HG02588 (cell line): ENCODE measurements at regions not wholly inside any gene's neighbourhood (a gene's known extent, or its start where the extent isn't known, plus 50 kb on each side); places are given as distances from the start of the nearest gene placed in this dataset.

ENCODE experiments used
- ATAC-seq: cut with Tn5 transposase; IDR thresholded peaks from one replicate; pipeline ENCODE4 v1.9.1; 2021; ENCODE audit warnings: mild to moderate bottlenecking, moderate library complexity; ENCODE audit not compliant: unreplicated experiment

- no peak for ATAC-seq
Observed at GRCh38 chr3:176469694-176470205, 727.5 kb downstream of the TBL1XR1 start.

- ATAC-seq: no peak
Observed at GRCh38 chr3:176463610-176464009, 733.7 kb downstream of the TBL1XR1 start.

DNA sequence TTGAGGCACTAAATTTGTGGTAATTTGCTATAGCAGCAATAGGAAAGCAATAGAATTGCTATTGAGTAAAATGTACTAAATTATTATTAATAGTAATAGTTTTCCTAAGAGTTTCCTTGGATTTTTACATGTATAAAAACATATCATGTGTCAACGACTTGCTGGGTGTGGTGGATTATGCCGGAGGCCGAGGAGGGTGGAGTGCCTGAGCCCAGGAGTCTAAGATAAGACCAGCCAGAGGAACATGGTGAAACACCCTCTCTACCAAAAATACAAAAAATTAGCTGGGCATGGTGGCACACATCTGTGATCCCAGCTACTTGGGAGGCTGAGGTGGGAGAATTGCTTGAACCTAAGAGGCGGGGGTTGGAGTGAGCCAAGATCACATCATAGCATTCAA lies 749.9 kb downstream of the TBL1XR1 start:
- ATAC-seq: no peak

- ATAC-seq: no peak
Observed at GRCh38 chr3:176442326-176442725, 755.0 kb downstream of the TBL1XR1 start.

DNA sequence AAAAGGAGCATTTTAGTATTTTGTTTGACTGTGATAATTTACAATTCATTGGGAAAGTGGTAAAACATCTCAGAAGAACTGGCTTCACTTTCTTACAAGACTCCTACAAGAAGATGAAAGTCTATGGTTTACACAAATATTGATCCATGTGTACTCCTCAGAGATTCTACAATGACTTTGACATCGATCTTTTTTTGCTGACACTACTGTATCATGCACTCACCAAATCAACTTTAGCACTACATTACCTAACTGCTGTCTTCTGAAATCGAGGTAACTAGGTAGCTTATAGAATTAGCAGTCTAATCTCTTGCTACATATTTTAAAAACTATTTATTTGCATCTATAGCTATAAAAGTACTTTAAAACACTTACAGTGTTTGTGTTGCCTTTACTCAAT lies 757.6 kb downstream of the TBL1XR1 start:
- no peak for ATAC-seq

GRCh38 chr3:176431991-176432390 lies 765.3 kb downstream of the TBL1XR1 start:
- ATAC-seq: no peak

GRCh38 chr3:176431038-176431418 lies 766.3 kb downstream of the TBL1XR1 start:
- ATAC-seq: no peak

DNA sequence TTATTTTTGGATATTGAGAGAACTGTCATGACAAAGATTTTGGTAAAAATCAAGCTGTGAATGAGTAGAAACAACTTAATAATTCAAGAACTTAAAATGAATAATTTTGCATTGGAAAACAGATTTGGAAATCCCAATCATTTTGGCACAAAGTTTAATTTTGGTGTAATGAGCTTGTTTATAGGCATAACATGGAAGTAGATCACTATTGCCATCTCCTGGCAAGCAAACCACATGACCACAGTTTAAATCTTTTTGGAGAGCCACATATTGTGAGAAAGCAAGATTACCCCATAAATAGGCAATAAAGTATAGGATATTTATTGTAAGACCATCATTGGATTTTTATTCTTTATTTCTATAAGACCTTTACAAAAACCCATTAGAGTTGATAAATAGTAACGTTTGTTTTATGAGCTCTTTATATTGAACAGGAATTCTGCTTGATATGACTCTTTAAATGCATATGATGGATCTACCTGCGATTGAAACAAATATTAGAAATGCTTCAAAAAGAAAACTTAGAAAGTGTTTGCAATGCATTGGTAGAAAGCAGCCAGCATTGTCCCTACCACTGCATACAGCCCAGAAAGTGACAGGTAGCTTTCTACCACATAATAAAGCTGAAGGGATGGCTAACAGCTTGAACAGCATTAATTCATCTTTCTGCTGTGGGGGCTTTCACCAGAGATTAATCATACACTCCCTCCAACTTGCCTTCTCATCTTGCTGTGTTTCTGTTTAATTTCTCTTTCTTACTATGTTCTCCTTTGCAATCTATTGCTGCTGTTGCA lies 766.8 kb downstream of the TBL1XR1 start:
- no peak for ATAC-seq

GRCh38 chr3:176428552-176428951 lies 768.7 kb downstream of the TBL1XR1 start:
- no peak for ATAC-seq

DNA sequence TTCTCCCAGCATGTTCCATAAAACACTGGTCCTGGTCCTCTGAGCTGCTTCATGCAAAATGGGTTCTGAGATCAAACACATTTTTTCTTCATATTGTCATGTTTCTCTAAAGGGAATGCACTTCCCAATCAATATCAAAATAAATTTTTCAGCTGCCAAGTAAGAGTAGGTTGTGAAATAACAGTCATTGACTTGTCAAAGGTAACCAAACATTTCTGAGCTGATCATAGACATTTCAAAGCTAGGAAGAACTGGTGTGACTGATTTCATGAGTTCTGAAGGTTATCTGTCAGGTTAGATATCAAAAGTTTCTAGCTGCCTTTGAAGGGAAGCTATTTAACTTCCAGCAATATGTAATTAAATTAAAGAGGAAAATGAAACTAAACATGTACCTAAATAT lies 770.9 kb downstream of the TBL1XR1 start:
- ATAC-seq: no peak

GRCh38 chr3:176416870-176417269 lies 780.4 kb downstream of the TBL1XR1 start:
- no peak for ATAC-seq

DNA sequence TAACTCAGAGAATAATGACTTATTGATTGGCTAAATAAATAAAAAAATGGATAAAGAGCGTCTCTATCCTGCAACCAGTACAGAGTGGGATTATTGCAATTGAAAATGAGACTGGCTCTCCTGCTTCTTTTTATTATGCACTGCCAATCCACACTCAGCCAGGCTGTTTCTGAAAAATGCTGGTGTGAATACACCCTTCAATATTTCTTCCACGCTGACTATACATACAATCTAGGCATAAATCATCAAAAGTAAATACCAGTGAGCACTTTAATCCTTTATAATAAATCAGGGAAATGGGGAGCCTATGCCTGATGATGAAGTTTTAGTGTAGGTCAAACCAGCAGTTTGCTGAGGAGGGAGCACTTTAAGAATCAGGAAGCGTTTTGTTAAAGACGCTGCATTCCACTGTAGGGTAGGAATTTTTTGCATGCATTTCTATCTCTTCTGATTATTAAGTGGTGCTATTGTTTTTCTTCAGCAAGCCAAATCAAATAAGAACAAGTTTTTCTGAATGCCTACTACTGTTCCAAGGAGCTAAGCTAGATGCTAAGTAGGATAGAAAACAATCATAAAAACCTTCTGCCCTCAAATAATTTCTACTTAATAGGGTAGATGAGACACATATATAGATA lies 781.5 kb downstream of the TBL1XR1 start:
- ATAC-seq: no peak

DNA sequence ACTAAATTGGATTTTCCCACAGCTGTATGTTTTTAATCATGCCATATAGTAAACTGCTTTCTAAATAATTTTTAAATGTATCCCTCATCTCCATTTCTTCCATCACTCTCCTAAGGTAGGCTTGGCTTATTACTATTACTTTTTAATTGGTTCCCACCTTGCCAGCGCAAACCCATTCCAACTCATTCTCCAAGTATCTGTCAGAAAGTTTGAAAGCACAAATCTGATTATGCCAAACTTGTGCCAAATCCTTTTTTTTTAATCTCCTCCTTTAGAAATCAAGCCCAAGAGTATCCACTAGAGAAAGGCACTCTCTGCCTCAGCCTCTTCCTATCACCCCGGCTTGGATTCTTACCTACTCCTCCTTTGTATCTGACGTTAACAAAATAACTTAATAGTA lies 784.5 kb downstream of the TBL1XR1 start:
- no peak for ATAC-seq

DNA sequence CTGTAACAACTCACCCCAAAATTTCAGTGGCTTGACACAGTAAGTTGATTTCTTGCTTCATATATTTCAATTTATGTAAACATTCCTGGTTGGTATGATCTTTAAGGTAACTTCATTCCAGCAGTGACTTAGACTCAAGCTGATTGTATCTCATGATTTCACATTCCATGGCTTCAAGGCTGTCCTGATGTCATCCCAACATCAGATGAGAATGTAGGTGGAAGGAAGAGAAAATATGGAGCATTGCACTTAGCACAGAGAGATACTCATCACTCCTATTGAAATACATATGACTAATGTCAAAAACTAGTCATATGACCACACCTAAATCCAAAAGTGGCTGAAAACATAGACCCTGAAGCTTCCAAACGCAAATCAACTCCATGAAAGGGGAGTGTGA lies 793.8 kb downstream of the TBL1XR1 start:
- ATAC-seq: no peak

GRCh38 chr3:176401211-176401610 lies 796.1 kb downstream of the TBL1XR1 start:
- no peak for ATAC-seq

DNA sequence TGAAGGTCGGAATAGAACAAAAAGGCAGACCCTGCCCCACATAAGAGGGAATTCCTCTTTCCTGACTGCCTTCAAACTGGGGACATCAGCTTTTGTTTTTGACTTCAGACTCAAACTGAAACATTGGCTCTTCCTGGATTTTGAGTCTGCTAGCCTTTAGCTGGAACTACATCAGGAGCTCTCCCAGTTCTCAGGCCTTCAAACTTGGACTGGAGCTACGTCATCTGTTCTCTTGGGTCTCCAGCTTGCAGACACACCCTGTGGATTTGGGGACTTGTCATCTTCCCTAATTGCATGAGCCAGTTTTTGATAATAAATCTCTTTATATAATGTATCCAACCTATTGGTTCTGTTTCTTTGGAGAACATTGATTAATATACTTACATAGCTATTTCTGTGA lies 798.1 kb downstream of the TBL1XR1 start:
- ATAC-seq: no peak

DNA sequence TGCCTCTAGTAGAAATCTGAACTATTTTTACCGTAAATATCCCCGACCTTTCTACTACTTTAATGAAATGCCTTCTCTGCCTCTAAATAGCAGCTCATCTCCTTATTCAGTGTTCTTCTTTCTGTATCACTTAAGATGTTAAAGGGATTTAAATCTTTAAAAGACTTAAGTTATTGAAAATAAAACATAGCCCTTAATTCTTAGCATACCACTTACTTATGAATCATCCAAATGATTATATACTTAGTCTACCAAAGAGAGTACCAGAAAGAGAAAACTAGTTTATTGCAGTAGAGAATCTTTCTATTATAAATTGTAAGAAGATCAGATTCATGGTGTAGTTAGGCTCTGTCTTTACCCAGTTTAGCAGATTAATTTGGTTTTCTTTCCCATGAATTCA lies 802.0 kb downstream of the TBL1XR1 start:
- ATAC-seq: no peak

DNA sequence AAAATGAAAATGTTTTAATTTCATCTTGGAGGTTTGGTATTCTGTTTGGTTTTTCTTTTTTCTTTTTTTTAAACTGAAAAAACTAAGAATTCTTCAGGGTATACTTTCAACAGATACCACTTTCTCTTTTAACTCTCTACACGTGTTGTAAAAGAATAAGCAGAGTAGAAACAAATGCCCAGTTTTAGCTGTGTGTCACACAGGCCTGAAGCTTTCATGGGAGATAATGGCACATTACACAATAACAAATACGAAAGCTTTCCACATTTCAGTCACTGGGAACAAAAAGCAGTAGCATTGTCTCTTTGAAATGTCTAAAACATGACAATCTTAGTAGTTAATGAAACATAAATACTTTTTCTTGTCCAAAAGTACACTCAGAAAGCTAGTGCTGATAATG lies 818.5 kb downstream of the TBL1XR1 start:
- ATAC-seq: no peak

DNA sequence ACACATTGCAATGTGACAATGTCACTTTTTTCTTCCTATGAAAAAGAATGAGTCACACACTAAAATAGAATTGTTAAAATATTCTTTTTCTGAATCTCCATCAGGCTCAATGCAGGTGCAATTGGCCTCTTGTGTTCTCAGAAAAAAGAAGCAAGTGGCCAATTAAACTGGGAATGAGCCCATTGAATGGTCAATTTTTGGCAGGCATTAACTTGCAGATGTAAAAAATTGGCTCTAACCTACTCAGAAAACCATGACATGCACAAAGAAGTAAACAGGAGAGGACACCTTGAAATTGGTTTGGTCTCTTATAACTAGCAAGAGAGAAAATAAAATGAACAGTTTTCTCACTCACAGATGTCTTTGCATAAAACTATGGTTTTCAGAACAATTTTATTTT lies 820.8 kb downstream of the TBL1XR1 start:
- ATAC-seq: no peak

- ATAC-seq: no peak
Observed at GRCh38 chr3:176375519-176375918, 821.8 kb downstream of the TBL1XR1 start.

GRCh38 chr3:176362191-176362731 lies 835.0 kb downstream of the TBL1XR1 start:
- ATAC-seq: no peak

- no peak for ATAC-seq
Observed at GRCh38 chr3:176359211-176359610, 838.1 kb downstream of the TBL1XR1 start.
